GM19468 (cell line): ENCODE measurements at regions not wholly inside any gene's neighbourhood (a gene's known extent, or its start where the extent isn't known, plus 50 kb on each side); places are given as distances from the start of the nearest gene placed in this dataset.

Experiments
- ATAC-seq: cut with Tn5 transposase; IDR thresholded peaks from one replicate; pipeline ENCODE4 v1.9.1; 2021; ENCODE audit warnings: mild to moderate bottlenecking, moderate library complexity, moderate number of reproducible peaks; ENCODE audit not compliant: unreplicated experiment; ENCODE audit errors: extremely low read depth

DNA sequence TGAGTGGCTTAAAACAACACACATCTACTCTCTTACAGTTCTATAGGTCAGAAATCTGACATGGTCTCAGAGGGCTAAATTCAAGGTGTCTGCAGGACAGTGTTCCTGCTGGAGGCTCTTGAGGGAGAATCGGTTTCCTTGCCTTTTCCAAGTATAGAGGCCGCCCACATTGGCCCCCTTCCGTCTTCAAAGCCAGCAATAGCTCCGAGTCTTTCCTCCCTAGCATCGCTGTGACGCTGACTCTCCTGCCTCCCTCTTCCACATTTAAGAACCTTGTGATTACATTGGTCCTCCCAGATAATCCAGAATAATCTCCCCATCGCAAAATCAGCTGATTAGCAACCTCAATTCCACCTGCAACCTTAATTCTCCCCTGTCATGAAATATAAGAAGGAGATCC, 81.3 kb upstream of the IER5L start:
- no peak for ATAC-seq

- no peak for ATAC-seq
These were observed 80.8 kb upstream of the IER5L start for GRCh38 chr9:129258823-129259301.

DNA sequence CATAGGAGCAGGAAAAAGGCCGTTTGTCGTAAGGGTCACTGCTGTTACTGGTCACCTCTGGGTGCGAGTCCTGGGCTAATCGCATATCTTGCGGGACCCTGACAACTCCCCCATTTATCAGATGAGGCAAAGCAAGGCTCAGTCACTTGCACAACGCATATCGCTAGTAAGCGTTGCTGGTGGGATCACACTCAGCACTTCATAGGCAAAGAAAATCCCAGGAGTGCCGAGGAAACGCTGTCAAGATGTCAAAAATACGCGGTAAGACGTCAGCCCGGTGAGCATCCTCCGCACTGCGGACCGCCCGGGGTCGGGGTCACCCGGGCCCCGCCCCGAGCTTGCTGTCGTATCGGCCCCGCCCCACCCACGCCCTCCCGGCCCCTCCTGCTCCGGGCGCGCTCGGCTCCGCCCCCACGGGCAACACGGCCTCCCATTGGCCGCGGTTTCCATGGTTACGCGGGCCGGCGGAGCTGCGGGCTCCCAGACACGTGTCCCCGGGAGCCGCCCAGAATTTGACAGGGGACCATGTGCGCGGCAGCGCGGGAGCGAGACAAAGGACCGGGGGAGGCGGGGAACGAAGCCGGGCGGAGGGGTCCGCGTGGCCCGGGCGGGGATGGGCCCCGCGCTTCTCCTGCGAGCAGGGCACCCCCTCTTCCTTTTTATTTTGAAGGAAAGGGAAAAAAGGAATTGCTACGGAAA, 80.2 kb upstream of the IER5L start:
- no peak for ATAC-seq

GRCh38 chr9:129256959-129257713, 79.1 kb upstream of the IER5L start:
- no peak for ATAC-seq

DNA sequence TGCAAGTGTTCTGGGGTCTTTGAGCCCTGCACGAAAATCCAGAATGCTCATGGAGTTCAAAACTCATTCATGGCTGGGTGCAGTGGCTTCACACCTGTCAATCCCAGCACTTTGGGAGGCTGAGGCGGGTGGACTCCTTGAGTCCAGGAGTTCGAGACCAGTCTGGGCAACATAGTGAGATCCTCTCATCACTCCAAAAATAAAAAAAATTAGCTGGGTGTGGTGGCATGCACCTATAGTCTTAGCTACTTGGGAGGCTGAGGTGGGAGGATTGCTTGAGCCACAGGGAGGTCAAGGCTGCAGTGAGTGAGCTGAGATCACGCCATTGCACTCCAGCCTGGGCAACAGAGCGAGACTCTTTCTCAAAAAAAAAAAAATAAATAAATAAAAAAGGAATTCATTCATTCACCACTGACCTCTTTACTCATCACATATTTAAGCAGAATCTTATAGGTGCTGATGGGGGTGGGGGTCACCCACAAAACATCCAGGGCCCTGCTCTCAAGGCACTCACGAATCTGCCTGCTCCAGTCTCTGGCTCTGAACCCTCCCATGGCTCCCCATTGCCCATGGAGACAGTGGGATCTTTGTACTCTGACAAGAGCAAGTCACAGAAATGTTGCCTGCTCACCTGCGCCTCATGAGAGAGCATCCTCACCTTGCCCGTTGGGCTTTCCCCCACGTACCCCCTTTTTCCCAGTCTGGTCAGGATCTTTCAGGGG, 76.7 kb upstream of the IER5L start:
- no peak for ATAC-seq

GRCh38 chr9:129253803-129254381, 75.8 kb upstream of the IER5L start:
- no peak for ATAC-seq

DNA sequence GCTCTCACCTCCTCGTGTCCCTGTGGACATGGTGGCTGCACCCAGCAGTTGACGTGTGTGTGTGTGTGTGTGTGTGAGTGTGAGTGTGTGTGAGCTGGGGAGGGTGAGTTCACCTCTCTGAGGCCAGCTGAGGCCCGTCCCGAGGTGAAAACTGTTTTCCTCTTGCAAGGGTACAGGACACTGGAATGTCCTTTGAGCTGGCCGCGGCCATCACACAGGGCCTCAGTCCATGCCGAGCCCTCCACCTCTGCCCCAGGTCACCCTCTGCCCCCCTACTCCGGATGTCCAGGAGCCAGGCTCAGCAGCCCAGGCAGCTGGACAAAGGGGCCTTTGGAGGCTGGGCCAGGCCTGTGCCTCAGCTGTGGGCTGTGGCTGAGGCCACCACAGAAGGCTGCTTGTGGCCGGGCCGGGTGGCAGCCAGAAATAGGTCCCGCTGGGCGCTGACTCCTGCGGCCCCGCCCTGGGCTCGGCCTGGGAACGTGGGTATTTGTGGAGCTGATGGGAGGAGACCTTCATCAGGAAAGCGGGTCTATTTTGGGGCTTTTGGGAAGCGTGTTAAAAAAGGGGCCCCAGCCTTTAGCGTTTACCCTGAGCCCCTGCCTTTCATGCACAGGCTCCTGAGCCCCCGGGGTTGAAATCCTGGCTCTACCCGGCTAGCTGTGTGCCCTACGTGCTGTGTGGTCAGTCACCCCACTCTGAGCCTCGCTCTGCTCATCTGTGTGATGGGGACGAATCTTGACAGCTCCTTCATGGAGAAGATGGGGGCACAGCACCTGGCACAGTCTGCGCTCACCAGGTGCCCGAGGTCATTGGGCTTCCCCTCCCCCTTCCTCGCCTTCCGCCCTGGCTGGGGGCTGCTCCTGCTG, 75.1 kb upstream of the IER5L start:
- ATAC-seq: no peak

DNA sequence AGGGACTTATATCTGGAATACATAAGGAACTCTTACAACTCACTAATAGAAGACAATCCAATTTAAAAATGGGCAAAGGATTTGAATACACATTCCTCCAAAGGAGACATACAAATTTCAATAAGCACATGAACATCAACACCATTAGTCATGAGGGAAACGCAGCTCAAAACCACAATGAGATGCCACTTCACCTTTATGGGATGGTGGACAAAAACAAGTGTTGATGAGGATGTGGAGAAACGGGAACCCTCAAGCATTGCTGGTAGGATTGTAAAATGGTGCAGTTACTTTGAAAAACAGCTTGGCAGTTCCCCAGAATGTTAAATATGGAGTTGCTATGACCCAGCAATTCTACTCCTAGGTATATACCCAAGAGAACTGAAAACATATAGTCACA, 72.7 kb upstream of the IER5L start:
- ATAC-seq: no peak

GRCh38 chr9:129247285-129248153, 69.5 kb upstream of the IER5L start:
- ATAC-seq: no peak

DNA sequence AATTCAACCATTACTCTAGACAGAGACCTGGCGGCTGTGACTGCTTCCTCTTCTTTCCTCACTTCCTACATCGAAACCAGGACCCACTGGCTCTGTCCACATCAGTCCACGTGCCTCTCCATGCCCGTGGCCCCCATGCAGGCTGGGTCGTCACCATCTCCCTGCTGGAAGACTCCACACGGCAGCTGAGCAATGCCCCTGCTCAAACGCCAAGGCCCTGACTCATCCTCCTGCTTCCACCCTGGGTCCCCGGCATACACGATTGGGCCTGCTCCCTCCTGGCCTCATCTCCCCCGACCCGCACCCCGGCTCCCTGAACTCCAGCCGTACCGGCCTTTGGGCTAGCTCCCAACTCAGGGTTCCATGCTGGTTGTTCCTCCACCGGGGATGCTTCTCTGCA, 67.2 kb upstream of the IER5L start:
- no peak for ATAC-seq

DNA sequence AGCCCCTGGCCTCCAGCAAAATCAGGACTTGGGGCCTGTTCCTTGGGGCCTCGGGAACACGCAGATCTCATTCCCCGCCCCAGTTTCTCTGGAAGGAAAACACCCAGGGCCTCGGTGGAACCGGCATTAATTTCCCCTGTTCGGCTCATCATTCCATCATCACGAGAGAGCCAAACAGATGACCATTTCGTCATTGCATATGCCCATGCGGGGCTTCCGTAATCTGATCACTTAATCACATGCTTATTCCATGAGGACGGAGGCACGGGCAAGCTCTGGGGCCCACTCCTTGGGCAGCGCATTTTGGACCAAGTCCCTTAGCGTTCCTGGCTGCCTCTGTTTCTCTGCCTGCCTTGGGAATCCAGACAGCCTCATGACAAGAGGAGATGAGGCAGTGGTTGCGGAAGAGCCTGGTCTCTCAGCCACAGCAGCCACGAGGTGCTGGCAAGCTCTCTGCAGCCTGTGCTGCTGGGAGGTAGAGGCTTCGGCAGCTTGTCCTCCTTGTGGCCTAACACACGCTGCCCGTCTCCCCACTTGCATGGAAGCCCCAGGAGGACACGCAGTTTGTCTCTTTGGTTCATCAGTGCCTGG, 65.0 kb upstream of the IER5L start:
- no peak for ATAC-seq

GRCh38 chr9:129242191-129242941, 64.3 kb upstream of the IER5L start:
- no peak for ATAC-seq

- no peak for ATAC-seq
These were observed 63.7 kb upstream of the IER5L start for GRCh38 chr9:129241725-129242124.

GRCh38 chr9:129240581-129241211, 62.6 kb upstream of the IER5L start:
- ATAC-seq: no peak

DNA sequence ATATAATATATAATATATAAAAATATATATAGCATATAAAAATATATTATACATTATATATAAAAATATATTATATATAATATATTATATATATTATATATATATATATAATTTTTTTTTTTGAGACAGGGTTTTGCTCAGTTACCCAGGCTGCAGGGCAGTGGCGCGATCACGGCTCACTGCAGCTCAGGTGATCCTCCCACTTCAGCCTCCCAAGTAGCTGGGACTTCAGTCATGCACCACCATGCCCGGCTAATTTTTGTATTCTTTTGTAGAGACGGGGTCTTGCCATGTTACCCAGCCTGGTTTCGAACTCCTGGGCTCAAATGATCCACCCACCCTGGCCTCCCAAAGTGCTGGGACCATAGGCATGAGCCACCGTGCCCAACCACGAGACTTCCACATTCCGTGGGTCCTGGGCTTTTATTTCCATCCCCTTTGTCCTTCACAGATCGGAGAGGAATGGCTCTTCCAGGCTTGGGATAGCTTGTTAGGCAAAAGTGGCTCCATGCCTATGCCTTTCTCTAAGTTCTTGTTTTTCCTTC, 62.0 kb upstream of the IER5L start:
- no peak for ATAC-seq

DNA sequence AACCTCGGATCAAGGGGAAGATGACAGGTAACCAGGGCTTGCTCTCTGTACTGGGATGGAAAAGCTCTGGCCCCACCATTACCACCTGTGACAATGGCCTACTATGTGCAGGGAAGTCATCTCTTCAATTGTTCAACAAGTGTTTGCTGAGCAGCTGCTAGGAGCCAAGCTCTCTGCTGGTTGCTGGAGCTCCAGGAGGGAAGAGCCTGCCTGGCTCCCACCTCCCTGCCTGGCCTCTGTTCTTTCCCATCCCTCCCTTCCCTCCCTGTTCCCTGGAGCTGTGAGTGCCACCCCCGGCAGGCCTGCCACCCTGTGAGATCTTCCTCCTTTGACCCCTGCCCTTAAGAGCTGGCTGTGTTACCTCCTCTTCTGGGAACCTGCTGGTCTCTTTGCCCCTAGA, 59.7 kb upstream of the IER5L start:
- no peak for ATAC-seq

GRCh38 chr9:129237164-129237611, 59.1 kb upstream of the IER5L start:
- no peak for ATAC-seq
